HG03095 (cell line): ENCODE measurements at regions not wholly inside any gene's neighbourhood (a gene's known extent, or its start where the extent isn't known, plus 50 kb on each side); places are given as distances from the start of the nearest gene placed in this dataset.

Experiments
- ATAC-seq: cut with Tn5 transposase; IDR thresholded peaks from one replicate; pipeline ENCODE4 v1.9.1; 2021; ENCODE audit warnings: moderate library complexity; ENCODE audit not compliant: unreplicated experiment

GRCh38 chr5:159639590-159639989 is 276.7 kb upstream of the ADRA1B start:
- ATAC-seq: no peak

DNA sequence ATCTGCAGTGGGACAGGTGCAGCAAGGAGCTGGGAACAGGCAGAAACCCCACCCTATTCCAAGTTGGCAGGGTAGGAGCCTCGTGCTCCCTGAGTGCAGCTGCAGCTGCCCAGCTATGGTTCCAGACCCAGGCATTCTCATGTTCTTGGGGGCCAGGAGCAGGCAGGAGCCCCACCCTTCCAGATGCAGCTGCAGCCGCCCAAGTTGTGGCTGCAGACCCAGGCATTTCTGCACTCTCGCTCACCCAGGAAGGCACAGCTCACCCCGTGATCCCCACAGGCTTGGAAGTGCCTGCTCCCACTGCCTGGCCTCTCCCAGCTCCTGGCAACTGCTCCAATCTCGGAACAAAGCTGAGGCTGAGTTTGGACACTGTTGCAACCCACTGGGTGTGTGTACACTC is 275.8 kb upstream of the ADRA1B start:
- ATAC-seq: no peak

GRCh38 chr5:159640921-159641320 is 275.4 kb upstream of the ADRA1B start:
- ATAC-seq: no peak

DNA sequence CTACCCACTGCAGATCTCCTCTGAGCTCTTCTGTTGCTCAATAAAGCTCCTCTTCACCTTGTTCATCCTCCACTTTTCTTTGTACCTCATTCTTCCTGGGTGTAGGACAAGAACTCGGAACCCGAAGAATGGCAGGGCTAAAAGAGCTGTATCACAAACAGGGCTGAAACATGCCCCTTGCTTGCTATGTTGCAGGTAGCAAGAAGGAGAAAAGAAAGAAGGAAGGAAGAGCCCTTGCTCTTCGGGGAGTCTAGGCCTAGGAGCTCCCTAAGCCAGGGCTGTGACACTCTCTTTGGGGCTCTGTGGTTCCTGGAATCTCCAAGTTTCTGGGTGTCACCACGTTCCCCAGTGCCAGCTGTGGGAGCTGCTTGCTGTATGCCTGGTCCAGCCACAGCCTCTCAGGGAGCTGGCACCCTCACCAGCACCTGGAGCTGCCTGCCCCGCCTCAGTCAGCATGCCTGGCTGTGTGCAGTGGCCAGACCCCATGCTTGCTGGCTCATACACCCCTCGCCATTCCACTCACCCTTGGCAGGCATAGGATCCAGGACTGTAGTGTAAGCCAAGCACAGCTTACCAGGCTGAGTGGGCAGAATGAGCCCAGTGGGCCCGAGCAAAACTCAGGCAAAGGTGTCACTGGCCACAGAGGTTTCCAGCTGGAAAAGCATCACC is 274.8 kb upstream of the ADRA1B start:
- no peak for ATAC-seq

- ATAC-seq: no peak
Measured at GRCh38 chr5:159642379-159642778, 273.9 kb upstream of the ADRA1B start.

- ATAC-seq: no peak
Measured at GRCh38 chr5:159644053-159644452, 272.2 kb upstream of the ADRA1B start.

- no peak for ATAC-seq
Measured at GRCh38 chr5:159645179-159645846, 271.0 kb upstream of the ADRA1B start.

DNA sequence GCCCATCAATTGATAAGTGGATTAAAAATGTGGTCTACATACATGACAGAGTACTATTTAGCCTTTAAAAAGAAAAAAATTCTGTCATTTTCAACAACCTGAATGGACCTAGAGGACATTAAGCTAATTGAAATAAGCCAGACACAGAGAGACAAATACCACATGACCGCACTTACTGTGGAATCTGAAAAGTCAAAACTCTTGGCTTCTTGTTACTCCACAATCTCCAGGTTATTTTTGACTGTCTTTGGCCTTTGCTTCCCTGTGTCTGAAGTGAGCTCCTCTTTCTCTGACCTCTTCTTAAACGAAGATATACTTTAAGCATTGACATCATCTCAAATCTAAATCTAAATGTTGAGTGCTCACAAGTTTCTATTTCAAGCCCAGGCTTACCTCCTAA is 265.5 kb upstream of the ADRA1B start:
- ATAC-seq: no peak

DNA sequence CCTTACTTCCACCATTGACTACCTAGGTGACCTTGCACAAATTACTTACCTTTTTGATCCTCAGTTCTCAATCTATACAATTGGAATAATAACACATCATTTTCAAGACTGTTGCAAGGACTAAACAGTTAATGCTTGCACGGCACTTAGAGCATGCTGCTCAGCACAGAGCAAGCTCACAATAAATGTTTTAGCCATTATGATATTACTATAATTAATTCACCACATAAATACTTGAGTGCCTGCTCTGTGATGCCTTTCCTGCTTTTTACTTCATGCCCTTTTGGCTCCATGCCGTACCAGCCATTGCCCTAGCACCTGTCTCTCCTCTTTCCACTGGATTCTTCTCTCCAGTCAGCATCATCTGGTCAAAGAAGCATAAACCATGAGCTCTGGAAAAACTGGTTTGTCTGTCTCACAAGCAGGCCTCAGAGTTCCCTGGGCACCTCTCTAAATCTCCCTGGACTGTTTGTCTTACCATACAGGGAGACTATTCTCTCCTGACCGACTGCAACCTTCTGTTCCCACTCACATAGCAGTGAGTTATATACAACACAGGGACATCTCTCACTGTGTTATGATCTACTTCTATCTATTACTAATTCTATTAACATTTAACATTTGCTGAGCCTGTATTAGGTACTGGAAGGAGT is 260.4 kb upstream of the ADRA1B start:
- no peak for ATAC-seq

DNA sequence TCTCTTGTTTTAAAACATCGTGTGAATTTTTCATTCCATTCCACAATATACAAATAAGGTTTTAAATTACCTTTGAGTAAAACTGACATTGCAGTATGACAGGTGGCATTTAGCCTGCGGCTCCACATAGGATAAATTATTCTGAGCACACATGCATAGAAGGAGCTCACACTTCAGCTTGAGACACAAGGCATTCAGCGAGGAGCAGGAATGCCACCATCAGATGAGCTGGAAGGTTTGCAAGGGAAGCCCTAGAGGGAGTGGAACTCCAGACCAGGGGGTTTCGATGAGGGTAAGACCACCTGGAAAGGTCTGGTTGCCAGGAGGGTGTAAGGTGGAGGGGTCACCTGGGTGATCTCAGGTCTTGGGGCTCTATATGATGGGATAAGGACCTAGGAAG is 259.0 kb upstream of the ADRA1B start:
- ATAC-seq: no peak

- ATAC-seq: no peak
Measured at GRCh38 chr5:159657771-159658170, 258.5 kb upstream of the ADRA1B start.

DNA sequence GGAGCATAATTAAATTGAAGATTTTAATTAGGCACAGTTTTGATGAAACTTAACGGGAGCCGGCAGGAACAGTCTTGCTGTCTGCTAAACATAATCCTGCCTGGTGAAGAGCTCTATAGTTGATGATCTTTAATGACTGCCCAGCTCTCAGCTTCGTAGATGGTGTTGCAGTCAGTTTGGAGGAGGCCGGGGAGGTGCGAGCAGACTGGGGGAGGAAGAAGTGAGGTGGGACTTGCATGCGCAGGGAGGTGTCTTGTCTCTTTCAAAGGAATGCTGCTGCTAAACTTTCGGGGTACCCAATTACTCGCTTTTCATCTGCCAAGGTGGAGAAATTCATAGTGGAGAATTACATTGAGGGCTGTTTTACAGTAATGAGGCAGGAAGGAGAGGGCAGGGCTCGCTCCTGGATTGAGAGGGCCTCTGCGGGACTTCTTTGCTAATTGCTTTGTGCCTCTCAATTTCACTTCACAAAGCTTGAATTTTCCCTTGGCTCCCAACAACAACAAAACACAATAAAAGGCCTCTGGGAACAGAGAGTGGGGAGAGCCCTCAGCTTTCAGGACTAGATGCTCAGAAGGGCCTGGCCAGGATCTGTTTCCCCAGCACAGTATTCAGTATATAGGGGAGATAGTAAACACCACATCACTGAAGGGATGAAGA is 257.9 kb upstream of the ADRA1B start:
- no peak for ATAC-seq

- ATAC-seq: no peak
Measured at GRCh38 chr5:159660401-159660800, 255.9 kb upstream of the ADRA1B start.

DNA sequence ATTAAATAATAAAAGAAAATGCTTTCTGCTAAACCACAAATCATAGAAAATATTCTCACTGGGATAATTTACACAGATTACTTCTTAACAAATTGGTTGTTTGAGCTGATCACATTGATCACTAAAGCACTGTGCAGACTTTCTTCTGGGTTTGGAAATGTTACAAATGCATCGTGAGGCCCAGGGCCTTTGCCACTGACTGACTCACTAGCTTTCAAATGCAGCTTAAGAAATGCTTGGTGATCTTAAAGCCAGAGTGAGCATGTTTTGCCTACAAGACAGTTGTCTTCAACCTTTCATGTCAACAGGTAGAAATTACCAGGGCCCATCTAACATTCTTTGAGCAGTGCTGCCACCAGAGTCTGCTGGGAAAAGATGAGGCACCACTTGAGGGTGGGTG is 252.3 kb upstream of the ADRA1B start:
- no peak for ATAC-seq

DNA sequence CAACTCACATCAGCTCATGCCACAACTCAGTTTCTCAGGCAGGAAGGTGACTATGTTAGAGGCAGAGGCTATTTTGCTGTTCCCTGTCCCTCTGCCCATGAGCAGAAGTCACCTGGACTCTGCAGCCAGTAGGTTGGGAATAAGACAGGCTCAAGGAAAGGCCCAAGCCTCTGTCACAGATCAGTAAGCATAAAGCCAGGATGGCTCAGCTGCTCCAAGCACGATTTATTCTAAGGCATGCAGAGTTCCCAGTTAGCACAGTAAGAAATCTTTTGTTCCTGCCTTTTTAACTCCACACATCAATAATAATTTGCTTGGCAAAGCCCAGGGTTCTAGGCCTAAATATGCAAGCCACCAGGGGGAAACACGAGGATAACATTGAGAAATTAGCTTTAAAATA is 249.0 kb upstream of the ADRA1B start:
- ATAC-seq: no peak

DNA sequence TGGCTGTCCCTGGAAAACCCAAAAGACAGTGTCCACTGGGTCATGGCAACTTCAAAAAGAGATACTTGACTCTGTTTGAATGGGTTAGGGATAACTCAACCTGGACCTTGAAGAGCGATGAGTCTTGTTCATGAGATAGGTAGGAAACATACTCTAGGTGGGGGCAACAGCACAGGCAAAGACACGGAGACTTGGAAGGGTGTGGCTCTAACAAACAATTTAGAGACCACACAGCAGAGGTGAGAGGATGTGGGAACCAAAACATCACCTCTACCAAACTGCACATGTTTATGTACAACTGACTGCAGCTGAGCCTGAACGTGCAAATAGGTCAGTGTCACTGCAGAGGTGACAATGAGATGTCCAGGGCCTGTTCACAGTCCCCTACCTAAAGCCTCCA is 247.7 kb upstream of the ADRA1B start:
- ATAC-seq: no peak

DNA sequence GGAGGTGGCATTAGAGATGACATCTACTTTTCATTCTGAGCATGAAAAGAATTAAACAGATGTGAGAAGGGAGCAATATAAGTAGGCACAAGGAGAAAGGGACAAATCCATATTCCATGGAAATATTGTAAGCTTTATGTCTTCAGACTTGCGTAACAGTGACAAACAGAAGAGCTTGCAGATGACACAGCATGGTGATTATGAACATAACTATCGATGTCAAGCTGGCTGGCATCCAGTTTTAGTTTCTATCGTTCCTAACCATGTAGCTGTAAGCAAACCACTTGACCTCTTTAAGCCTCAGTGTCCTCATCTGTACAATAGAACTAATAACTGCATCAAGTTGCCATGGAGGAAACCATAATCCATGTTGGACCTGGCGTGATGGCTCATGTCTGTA is 246.7 kb upstream of the ADRA1B start:
- no peak for ATAC-seq

- no peak for ATAC-seq
Measured at GRCh38 chr5:159671886-159672285, 244.4 kb upstream of the ADRA1B start.

DNA sequence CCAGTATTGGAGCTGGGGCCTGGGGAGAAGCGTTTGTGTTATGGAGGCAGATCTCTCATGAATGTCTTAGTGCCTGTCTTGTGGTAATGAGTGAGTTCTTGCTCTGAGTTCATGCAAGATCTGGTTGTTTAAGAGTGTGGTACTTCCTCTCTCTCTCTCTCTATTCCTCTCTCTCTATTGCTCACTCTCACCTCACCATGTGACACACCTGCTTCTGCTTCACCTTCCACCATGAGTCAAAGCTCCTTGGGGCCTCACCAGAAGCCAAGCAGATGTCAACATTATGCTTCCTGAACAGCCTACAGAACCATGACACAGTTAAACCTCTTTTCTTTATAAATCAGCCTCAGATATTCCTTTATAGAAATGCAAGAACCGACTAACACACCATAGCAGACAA is 242.7 kb upstream of the ADRA1B start:
- no peak for ATAC-seq

GRCh38 chr5:159678657-159679392 is 237.5 kb upstream of the ADRA1B start:
- ATAC-seq: no peak

DNA sequence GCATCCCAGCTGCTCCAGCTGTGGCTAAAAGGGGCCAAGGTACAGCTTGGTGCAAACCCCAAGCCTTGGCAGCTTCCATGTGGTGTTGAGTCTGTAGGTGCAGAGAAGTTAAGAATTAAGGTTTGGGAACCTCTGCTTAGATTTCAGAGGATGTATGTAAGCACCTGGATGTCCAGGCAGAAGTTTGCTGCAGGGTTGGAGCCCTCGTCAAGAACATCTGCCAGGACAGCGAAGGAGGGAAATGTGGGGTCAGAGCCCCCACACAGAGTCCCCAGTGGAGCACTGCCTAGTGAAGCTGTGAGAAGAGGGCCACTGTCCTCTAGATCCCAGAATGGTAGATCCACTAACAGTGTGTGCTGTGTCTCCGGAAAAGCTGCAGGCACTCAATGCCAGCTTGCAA is 236.2 kb upstream of the ADRA1B start:
- no peak for ATAC-seq
